ENCODE measurements at regions not wholly inside any gene's neighbourhood (a gene's known extent, or its start where the extent isn't known, plus 50 kb on each side); places are given as distances from the start of the nearest gene placed in this dataset.

- Mint-ChIP-seq H3K9me3 (ENCODE audit: unreplicated experiment) (peaks cover 2% of the 10 kb centered on the region), H3K4me3 (ENCODE audit: unreplicated experiment) (no peak overlapping the region), H3K4me1 (ENCODE audit: low read depth, unreplicated experiment) (peaks cover 1% of the 10 kb centered on the region), H3K36me3 (ENCODE audit: unreplicated experiment) (peaks cover 12% of the 10 kb centered on the region), H3K27ac (ENCODE audit: unreplicated experiment) (no peak overlapping the region), H3K27me3 (ENCODE audit: unreplicated experiment) (peaks cover 2% of the 10 kb centered on the region)
- DNase-seq, result no peak
- no peak for TF ChIP-seq CTCF (IDR thresholded peaks at IDR 0.05; ENCODE audit: partially characterized antibody, unreplicated experiment)
These were observed 660.6 kb downstream of the RNF144A start for GRCh38 chr2:7577769-7578168.

- Mint-ChIP-seq H3K4me3 (ENCODE audit: unreplicated experiment) (no peak overlapping the region), H3K36me3 (ENCODE audit: unreplicated experiment) (no peaks in the 10 kb centered on the region), H3K9me3 (ENCODE audit: unreplicated experiment) (no peaks in the 10 kb centered on the region), H3K27me3 (ENCODE audit: unreplicated experiment) (no peaks in the 10 kb centered on the region), H3K4me1 (ENCODE audit: low read depth, unreplicated experiment) (no peaks in the 10 kb centered on the region), H3K27ac (ENCODE audit: unreplicated experiment) (no peak overlapping the region)
- no peak for TF ChIP-seq CTCF (IDR thresholded peaks at IDR 0.05; ENCODE audit: partially characterized antibody, unreplicated experiment)
- no peak for DNase-seq
These were observed 666.8 kb downstream of the RNF144A start for GRCh38 chr2:7584017-7584416.

GRCh38 chr2:7586898-7587297 lies 669.7 kb downstream of the RNF144A start:
- no peak for DNase-seq
- no peak for TF ChIP-seq CTCF (IDR thresholded peaks at IDR 0.05; ENCODE audit: partially characterized antibody, unreplicated experiment)
- Mint-ChIP-seq H3K4me3 (ENCODE audit: unreplicated experiment) (no peak overlapping the region), H3K4me1 (ENCODE audit: low read depth, unreplicated experiment) (no peaks in the 10 kb centered on the region), H3K27me3 (ENCODE audit: unreplicated experiment) (no peaks in the 10 kb centered on the region), H3K9me3 (ENCODE audit: unreplicated experiment) (no peaks in the 10 kb centered on the region), H3K36me3 (ENCODE audit: unreplicated experiment) (no peaks in the 10 kb centered on the region), H3K27ac (ENCODE audit: unreplicated experiment) (no peak overlapping the region)

GRCh38 chr2:7588295-7588694 lies 671.1 kb downstream of the RNF144A start:
- TF ChIP-seq CTCF (IDR thresholded peaks at IDR 0.05; ENCODE audit: partially characterized antibody, unreplicated experiment), result no peak
- no peak for DNase-seq
- no peaks in the 10 kb centered on the region for H3K4me1 Mint-ChIP-seq (ENCODE audit: low read depth, unreplicated experiment)
- H3K9me3 Mint-ChIP-seq (ENCODE audit: unreplicated experiment), result no peaks in the 10 kb centered on the region
- no peak overlapping the region for H3K4me3 Mint-ChIP-seq (ENCODE audit: unreplicated experiment)
- H3K27me3 Mint-ChIP-seq (ENCODE audit: unreplicated experiment), result no peaks in the 10 kb centered on the region
- no peaks in the 10 kb centered on the region for H3K36me3 Mint-ChIP-seq (ENCODE audit: unreplicated experiment)
- no peak overlapping the region for H3K27ac Mint-ChIP-seq (ENCODE audit: unreplicated experiment)

DNA sequence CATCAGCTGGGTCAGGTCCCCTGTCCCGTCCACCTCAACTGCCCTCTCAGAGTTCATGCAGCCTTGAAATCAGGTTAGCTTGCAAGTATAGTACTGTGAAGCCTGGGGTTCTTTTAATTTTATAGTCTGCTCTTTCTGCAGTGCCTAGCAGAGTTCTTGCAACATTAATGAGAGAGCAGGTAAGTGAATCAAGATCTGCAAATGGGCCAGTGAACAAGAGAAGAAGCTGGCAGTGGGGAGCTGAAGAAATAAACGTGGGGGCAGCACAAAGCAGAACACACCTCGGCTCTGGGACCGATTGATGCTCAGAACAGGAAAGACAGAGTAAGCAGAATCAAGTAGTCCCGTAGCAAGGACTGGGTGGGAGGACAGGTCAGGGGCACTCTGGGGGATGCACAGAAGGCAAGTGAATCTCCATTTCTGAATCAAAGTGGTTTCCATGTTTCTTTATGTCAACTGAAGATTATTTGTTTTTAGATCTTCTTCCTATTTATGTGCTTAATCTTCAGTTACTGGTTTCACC lies 675.5 kb downstream of the RNF144A start:
- no peaks in the 10 kb centered on the region for H3K27me3 Mint-ChIP-seq (ENCODE audit: unreplicated experiment)
- DNase-seq, result no peak
- H3K36me3 Mint-ChIP-seq (ENCODE audit: unreplicated experiment), result no peaks in the 10 kb centered on the region
- peaks cover 14% of the 10 kb centered on the region for H3K4me1 Mint-ChIP-seq (ENCODE audit: low read depth, unreplicated experiment)
- H3K4me3 Mint-ChIP-seq (ENCODE audit: unreplicated experiment), result no peak overlapping the region
- no peak overlapping the region for H3K27ac Mint-ChIP-seq (ENCODE audit: unreplicated experiment)
- H3K9me3 Mint-ChIP-seq (ENCODE audit: unreplicated experiment), result no peaks in the 10 kb centered on the region
- no peak for TF ChIP-seq CTCF (IDR thresholded peaks at IDR 0.05; ENCODE audit: partially characterized antibody, unreplicated experiment)
